HG03469 (cell line): ENCODE measurements at regions not wholly inside any gene's neighbourhood (a gene's known extent, or its start where the extent isn't known, plus 50 kb on each side); places are given as distances from the start of the nearest gene placed in this dataset.
"Not testable (repeated sequence)": the region's sequence is repeated elsewhere in the genome, so short reads cannot be mapped to it uniquely, and the experiment has no call there.

Source experiments
- ATAC-seq: cut with Tn5 transposase; IDR thresholded peaks from one replicate; pipeline ENCODE4 v1.9.1; 2021; ENCODE audit warnings: mild to moderate bottlenecking, moderate library complexity, moderate number of reproducible peaks; ENCODE audit not compliant: unreplicated experiment

DNA sequence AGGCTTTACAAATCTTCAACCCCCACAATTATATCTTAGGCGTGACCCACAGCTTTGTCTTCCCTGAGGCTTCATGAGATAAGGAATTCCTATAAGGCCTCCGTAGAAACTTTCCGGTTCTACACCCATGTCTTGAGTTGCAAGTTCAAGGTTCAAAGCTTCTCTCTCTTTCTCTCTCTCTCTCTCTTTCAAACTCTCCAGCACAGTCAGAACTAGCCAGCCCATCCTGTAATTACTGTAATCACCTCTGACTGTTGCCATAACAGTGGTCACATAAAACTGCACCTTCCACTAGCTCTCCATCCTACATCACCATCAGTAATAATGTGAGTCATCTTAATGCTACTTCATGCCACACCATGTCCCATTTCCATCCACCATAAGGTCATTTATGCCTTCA lies 90.0 kb upstream of the NFASC start:
- ATAC-seq, result no peak

DNA sequence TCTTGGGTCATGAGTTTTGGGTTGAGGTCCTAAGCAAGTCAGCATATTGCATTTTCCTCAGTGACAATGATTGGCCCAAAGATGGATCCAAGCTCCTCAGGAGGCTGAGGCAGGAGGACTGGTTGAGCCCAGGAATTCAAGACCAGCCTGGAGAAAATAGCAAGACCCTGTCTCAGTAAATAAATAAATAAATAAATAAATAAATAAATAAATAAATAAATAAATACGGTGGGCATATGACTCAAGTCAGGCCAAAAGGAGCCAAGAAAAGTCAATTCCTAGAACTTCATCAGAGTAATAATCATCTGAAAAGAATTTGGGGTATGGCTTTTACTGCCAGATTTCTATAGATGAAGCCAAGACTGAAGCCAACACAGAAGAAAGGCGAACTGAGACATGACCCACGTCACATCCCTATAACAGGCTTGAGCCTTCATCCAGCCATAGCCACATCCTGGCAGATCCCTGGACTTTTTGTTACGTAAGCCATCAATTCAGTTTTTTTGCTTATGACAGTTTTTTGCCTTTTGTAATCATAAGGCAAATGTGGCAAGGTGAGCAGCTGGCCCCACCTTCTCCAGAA lies 88.5 kb upstream of the NFASC start:
- ATAC-seq, result no peak

DNA sequence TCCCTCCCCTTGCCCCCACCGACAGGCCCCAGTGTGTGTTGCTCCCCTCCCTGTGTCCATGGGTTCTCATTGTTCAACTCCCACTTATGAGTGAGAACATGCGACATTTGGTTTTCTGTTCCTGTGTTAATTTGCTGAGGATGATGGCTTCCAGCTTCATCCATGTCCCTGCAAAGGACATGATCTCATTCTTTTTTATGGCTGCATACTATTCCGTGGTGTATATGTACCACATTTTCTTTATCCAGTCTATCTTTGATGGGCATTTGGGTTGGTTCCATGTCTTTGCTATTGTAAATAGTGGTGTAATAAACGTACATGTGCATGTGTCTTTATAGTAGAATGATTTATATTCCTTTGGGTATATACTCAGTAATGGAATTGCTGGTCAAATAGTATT lies 85.6 kb upstream of the NFASC start:
- not testable (repeated sequence) for ATAC-seq

DNA sequence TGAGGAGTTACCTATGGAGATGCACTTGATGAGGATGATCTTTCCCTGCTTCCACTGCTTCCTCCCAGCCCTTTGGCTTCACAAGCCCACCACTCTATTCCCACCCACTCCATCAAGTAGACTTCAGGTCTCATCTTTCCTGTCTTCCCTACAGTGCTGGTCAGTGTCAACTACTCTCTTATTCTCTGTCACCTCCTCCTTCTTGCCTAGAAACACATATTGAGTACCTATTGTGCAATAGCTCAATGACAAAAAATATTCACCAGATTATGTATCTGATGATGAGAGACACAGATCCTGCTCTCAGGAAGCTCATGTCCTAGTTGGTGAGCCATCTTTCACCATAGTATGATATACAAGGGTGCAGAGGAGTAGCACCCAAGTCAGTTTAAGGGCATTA lies 82.2 kb upstream of the NFASC start:
- ATAC-seq, result no peak

DNA sequence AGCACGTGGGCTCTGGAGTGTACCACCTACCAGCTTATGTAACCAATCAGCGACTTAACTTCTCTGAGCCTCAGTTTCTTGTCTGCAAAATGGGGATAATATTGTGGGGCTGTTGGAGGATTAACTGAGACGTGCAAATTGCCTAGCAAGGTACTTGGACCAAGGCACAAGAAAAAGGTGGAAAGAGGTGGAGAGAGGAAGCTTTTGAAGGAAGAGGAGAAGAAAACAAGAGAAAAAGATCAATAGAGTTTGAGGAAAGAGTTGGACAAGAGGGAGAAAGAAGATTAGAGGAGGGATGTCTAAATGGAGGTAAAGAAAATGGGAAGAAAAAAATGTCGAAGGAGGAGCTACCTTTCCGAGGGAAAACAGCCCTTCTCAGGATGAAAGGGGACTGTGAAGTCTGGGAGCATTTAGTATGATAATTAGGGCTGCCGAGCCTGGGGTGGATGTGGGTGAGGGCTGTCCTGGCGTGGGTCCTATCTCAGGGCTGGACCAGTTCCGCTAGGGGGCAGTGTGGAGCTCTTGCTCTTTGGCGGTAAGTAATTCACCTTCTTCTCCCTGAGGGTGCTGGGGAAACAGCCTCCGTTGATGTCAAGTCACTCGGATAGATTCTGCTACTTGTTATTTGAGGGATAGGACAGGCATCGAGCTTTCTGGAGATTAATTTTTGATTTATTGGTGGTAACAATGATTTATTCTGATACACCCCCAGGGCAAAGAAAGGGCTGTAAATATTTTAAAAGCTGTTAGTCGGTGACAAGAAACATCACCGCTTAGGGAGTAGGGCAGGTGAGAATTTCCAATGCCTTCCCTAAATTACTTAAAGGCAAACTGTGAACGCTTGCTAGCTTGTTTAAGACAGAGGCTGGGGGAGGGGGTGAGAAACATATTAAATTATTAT lies 79.0 kb upstream of the NFASC start:
- ATAC-seq, result no peak

DNA sequence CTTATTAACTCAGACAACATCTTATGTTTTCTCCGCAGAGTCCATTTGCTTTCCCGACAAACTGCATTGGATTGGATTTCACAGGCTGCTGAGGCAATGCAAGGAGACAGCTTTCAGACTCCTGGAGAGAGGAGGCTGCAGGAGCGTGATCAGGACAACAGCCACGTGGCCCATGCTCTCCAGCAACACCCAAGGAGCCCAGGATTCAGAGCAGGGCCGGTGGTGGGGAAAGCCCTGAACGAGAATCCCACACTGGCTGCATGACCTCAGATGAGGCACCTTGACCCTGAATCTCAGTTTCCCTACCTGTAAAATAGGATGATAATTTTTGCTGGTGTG lies 78.3 kb upstream of the NFASC start:
- no peak for ATAC-seq

DNA sequence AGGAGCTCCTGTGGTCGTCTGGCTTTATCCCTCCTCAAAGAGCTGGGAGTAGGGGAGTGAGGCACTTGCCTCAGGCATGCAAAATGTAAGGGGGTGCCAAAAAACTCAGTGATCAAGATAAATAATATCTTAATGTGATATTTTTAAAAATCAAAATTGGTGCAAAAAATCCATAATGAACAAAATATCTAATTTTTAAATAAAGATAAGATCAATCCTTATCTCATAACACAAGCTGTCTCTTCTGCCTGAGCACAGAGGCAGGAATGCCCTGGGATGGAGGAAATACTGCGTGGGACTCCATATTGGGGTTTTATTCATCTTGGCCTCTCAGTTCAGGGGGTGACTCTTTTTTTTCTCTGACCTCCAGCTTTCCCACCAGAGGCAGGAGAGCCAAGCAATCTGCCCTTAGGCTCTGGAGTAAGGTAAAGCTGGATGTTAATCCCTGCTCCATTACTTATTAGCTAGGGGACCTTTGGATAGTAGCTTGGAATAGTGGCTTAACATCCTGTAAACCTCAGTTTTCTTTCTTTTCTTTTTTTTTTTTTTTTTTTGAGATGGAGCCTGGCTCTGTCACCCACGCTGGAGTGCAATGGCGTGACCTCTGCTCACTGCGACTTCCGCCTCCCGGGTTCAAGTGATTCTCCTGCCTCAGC lies 77.3 kb upstream of the NFASC start:
- no peak for ATAC-seq

DNA sequence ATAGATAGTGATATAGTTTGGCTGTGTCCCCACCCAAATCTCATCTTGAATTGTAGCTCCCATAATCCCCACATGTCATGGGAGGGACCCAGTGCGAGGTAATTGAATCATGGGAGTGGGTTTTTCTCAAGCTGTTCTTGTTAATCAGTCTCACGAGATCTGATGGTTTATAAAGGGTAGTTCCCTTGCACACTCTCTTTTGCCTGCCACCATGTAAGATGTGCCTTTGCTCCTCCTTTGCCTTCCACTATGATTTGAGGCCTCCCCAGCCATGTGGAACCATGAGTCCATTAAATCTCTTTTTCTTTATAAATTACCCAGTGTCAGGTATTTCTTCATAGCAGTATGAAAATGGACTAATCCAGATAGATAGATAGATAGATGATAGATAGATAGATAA lies 73.8 kb upstream of the NFASC start:
- ATAC-seq, result not testable (repeated sequence)

DNA sequence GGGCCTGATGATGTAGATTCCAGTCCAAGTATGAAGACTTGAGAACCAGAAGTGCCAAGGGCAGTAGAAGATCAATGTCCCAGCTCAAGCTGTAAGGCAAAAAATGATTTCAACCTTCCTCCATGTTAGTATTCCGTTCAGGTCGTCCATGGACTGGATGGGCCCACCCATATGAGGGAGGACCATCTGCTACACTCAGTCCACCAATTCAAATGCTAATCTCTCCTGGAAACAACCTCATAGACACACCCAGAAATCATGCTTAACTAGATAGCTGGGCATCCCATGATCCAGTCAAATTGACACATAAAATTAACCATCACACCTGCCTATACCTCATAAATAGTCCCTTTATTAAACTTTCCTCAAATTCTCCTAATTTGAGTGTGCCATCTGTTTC lies 73.3 kb upstream of the NFASC start:
- no peak for ATAC-seq

DNA sequence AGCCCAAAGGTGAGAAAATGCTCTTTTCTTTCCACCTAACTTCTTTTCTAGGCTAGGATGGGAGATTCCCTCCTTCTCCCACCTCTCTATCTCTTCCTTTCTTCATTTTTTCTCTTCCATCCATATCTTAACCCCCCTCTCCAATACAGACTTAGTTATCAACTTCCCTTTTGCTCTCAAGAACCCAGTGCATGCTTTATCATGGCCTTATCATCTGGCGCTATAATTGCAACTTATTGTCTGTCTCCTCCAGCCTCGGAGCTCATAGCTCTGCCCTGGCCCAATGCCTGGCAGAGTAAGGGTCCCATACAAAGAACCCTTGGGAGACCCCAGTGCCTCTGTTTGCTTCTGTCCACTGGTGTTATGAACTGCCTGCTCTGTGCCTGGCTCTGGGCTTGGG lies 71.0 kb upstream of the NFASC start:
- ATAC-seq, result no peak

DNA sequence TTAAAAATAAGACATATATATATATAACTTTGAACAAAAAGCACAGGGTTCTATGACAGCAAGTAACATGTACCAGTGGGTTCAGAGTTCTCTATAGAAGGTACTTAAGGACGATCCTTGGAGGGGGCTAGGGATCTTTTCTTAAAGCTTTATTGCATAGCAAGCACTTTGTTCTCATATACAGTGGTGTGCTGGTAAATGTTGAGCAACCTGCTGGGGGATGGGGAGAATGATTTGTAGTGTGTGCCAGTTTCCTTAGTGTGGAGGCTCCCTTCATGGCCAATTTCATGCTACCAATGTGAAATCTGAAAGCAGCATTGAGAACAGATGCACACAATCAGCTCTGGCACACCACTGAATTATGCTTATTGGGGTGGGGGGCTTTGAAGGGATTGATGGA lies 69.5 kb upstream of the NFASC start:
- no peak for ATAC-seq

DNA sequence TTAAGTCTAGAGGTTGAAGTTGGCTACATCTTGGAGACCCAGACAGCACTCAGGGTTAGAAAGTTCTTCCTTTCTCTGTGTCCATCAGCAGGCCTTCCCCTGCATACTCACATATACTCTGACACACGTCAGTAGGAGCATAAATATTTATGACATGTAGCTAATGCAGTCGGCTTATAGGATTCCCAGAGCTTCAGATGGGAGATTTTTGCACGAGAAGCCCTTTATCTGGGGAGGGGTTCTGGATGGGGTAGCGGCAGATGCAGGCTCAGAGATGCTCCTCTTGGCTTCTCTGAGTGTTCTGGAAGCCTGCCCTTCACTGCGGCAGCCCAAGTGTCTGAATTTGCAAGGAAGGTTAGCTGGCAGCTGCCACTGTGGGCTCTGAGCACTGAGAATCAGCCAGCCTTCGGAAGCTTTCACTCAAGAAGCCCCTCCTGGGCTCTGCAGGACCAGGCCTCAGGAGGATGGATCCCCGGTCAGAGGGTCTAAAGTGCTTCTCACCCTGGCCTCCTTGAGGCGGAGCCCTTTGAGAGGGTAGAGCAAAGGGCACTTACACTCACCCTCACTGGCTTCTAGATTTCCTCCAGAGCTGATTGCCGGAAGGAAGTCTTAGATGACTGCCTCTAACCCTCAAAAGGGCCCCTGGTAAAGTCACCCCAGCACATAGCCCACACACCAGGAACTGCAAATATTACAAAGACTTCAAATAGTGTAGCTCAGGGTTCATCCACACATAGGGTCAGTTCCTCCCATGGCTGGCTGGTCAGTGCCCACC lies 68.1 kb upstream of the NFASC start:
- ATAC-seq, result no peak

DNA sequence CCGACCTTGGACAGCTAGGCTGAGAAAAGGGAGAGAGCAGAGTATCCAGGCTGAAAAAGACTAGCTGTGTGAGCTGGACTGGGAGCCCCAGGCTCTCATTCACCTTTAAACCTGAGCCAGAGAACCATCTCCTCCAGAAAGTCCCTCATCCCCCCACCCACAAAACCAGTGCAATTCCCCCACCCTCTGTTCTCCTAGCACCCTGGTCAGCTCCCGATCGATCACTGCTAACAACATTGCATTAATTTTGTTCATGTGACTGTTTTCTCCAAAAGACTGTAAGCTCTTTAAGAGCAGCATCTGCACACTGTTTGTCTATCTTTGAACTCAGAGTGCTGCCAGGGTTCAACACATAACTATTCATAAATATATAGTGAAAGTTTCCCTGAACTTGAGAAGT lies 67.1 kb upstream of the NFASC start:
- no peak for ATAC-seq

DNA sequence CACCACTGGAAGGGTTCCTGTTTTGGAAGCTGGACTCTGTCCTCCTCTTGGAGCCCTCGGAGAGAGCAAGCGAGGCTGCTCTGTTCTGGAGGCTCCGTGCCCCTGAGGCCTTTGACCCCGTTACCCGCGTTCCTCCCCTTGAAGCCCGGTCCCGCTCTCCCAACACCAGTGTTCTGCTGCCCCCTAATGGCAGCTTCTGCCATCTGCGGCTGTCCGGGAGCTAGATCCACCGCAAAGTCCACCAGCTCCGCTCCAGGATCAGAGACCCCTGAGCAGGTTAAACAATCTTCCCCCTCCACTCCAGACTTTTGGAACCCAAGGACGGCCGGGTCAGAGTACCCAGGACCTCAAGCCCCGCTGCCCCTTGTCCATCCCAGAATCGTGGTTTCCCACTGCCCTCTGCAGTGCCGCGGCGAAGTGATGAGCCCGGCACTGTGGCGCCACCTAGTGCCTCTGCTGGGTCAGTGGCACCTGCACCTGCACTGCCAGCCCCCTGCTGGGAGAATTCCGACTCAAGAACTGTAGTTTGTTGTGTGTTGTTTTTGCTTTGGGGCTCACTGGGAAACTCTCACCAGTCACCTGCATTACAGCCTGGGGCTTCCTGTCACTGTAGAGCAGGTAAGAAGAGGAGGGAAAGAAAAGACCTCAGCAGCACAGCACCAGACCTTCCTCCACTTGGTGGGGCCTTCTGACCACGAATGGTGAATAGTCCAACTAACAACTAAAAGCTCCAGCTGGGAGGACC lies 63.5 kb upstream of the NFASC start:
- ATAC-seq, result peak; percentile 67

DNA sequence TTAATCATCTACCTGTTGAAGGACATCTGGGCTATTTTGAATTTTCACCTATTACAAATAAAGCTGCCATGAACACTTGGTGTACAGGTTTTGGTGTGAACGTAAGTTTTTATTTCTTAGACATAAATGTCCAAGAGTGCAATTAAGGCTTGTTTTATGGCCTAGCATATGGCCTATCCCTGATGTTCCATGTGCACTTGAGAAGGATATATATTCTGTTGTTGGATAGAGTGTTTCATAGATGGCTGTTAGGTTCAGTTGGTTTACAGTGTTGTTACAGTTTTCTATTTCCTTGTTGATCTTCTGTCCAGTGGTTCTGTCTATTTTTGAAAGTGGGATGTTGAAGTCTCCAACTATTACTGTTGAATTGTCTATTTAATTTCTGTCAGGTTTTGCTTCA lies 61.2 kb upstream of the NFASC start:
- ATAC-seq, result no peak

DNA sequence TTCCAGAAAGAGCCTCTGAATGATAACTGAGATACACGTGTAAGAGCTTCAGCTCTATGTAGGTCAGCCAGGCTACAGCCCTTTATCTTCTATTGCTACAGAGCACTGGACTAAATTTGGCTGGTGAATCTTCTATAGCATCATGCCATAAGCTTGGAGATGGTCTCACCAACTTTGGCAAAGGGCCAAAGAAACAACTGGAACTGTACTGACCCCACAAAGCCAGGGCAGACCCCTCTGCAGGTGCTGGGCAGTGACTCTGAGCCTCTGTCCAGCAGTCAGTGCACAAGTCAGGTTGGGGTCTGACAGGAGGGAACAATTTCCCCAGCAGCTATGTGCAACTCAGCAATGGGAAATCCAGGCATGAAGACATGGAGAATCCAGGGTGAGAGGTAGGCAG lies 57.8 kb upstream of the NFASC start:
- ATAC-seq, result no peak

DNA sequence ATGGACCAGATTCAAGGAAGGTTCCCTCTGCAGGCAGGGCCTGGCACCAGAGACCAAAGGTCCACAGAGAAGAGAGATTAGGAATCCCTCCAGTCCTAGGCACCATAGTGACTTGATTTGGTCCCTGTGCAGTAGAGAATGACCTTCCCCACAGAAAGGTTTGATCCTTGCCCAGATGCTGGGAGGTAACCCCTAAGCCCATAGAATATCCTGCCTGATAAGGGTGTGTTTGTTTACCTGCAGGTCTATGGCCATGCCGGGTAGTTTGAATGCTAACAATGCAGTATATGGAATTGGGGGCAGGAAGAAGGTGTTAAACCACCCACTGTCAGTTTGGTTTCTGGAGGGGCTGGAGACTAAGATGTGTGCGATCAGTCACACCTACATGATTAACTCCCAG lies 57.1 kb upstream of the NFASC start:
- ATAC-seq, result no peak

DNA sequence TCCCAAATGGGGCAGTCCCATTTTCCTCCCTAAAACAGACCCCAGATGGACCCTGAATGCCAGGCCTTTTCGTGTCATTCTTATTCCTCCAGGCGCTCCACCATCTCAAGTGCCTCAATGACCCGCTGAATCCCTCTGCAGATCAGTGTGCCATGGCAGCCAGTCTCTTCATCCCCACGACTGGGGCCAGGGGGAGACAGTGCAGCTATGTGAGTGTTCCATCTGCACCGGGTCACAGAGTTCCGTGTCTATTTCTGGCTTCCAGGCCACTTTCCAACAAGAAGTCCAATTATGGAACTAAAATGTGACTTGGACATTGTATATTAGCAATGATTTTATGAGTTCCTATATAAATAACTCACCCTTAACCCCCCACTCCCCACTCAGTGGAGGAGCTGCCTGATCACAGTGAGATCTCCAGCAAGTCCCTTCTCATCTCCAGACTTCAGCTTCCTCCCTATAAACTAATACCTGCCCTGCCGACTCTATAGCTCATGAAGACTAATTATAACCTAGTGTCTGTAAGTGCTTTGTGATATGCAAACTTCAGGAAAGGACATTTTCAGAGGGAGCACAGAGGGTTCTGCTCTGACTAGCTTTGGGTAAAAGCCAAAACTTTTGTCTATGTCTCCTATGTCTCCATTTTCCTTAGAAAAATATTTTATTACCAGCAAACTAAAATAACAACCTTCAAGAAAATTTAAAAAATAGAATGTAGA lies 56.3 kb upstream of the NFASC start:
- no peak for ATAC-seq

DNA sequence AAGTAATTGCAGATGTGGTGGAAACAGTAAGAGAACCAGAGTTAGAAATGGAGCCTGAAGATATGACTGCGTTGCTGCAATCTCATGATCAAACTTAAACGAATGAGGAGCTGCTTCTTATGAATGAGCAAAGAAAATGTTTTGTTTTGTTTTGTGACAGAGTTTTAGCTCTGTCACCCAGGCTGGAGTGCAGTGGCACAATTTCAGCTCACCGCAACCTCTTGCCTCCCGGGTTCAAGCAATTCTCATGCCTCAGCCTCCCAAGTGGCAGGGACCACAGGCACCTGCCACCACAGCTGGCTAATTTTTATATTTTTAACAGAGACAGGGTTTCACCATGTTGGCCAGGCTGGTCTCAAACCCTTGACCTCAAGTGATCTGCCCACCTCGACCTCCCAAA lies 53.3 kb upstream of the NFASC start:
- no peak for ATAC-seq

DNA sequence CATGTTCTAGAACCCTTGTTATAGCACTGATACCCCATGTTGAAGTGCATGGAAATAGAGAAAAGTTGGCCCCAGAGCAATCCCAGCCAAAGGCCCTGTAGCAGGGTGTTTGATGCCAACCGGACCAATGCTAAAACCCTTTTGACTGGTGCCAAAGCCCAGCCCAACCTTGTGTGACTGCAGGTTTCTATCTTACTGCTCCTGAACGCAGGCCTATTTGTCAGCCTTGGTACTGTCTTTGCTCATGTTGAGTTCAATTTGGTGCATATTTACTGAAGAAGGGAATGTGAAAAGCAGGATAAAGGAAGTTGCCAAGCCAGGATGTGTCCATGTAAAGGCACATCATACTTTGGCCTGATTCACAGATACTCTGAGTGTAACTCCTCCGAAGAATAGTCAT lies 51.7 kb upstream of the NFASC start:
- no peak for ATAC-seq
